Suprapubic skin (tissue), 4 donors: ENCODE measurements at regions not wholly inside any gene's neighbourhood (a gene's known extent, or its start where the extent isn't known, plus 50 kb on each side); places are given as distances from the start of the nearest gene placed in this dataset.

Source experiments
- CTCF ChIP-seq, 2 donors: fragments of 200-600 bp in 1 of 2; fragments of 450-650 bp in 1 of 2; sonication (generic) in 1 of 2; IDR thresholded peaks; one replicate each; pipeline ENCODE4 v1.5.1; 2016 to 2019; ENCODE audit warnings: antibody characterized with exemption in 2 of 2, mild to moderate bottlenecking in 1 of 2, moderate library complexity in 1 of 2
- EP300 ChIP-seq: sonication (generic); formaldehyde crosslinking; IDR thresholded peaks from one replicate; pipeline ENCODE4 v1.6.1; 2017; ENCODE audit warnings: antibody characterized with exemption
- POLR2A ChIP-seq, 2 donors: fragments of 450-650 bp; IDR thresholded peaks; one replicate each; pipeline ENCODE4 v1.6.1; 2017; ENCODE audit warnings: antibody characterized with exemption in 2 of 2, mild to moderate bottlenecking in 2 of 2, moderate library complexity in 2 of 2
- POLR2AphosphoS5 ChIP-seq, 3 donors: sonication (generic); formaldehyde crosslinking; IDR thresholded peaks; one replicate each; pipeline ENCODE4 v1.6.1; 2017; ENCODE audit warnings: antibody characterized with exemption in 3 of 3

DNA sequence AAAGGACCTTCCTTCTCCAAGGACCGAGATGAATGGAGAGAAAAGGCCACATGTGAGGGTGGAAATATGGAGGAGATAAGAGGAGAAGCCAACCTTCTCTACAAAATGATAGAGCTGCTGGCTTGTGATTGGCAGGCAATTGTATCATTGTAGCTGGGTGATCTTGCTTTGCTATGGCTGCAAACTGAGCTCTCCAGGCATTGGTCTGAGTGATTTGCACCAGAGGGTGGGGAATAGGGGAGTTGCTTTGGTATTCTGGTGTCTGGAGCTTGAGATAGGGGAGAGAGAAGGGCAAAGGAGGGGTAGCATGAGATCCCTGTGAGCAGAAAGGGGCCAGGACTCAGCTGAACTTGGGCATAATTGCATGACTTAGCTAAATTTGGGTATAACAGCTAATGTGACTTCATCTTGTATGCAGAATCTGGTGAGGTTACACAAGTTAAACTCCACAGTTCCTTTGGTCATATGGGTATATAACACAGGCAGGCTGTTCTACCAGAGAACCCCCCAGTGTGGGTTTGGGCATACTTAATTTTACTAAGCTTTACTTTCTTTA lies 72.0 kb downstream of the FOS start:
- TF ChIP-seq CTCF (IDR thresholded peaks at IDR 0.05) (no peak), POLR2A (IDR thresholded peaks at IDR 0.05) (no peak), EP300 (no peak), POLR2AphosphoS5 (IDR thresholded peaks at IDR 0.05) (no peak)
